ENCODE measurements at regions not wholly inside any gene's neighbourhood (a gene's known extent, or its start where the extent isn't known, plus 50 kb on each side); places are given as distances from the start of the nearest gene placed in this dataset.

- TF ChIP-seq POLR2A (IDR thresholded peaks at IDR 0.05), result no peak
- no peak for TF ChIP-seq CTCF (IDR thresholded peaks at IDR 0.05)
Observed at GRCh38 chr14:42407153-42407552, 800.5 kb downstream of the LRFN5 start.
